HG02870 (cell line): ENCODE measurements at regions not wholly inside any gene's neighbourhood (a gene's known extent, or its start where the extent isn't known, plus 50 kb on each side); places are given as distances from the start of the nearest gene placed in this dataset.
A peak's percentile ranks its signal among the peaks of the same experiment; 100 is the strongest.
"Not testable (repeated sequence)": the region's sequence is repeated elsewhere in the genome, so short reads cannot be mapped to it uniquely, and the experiment has no call there.

Source experiments
- ATAC-seq: cut with Tn5 transposase; IDR thresholded peaks from one replicate; pipeline ENCODE4 v1.9.1; 2021; ENCODE audit warnings: mild to moderate bottlenecking, moderate library complexity; ENCODE audit not compliant: unreplicated experiment

- ATAC-seq = no peak
These were observed 1483.6 kb upstream of the SEL1L start for GRCh38 chr14:83017296-83017695.

- no peak for ATAC-seq
These were observed 1486.2 kb upstream of the SEL1L start for GRCh38 chr14:83019744-83020414.

GRCh38 chr14:83021323-83021722, 1487.7 kb upstream of the SEL1L start:
- no peak for ATAC-seq

GRCh38 chr14:83023369-83023768, 1489.7 kb upstream of the SEL1L start:
- no peak for ATAC-seq

- no peak for ATAC-seq
These were observed 1507.6 kb upstream of the SEL1L start for GRCh38 chr14:83041224-83041623.

- no peak for ATAC-seq
These were observed 1509.2 kb upstream of the SEL1L start for GRCh38 chr14:83042858-83043257.

GRCh38 chr14:83044001-83044400, 1510.3 kb upstream of the SEL1L start:
- ATAC-seq = no peak

- ATAC-seq = no peak
These were observed 1513.6 kb upstream of the SEL1L start for GRCh38 chr14:83047059-83047830.

- ATAC-seq = no peak
These were observed 1519.5 kb upstream of the SEL1L start for GRCh38 chr14:83053022-83053710.

GRCh38 chr14:83058068-83058467, 1524.4 kb upstream of the SEL1L start:
- no peak for ATAC-seq

GRCh38 chr14:83071888-83072501, 1538.3 kb upstream of the SEL1L start:
- ATAC-seq = peak; percentile 58

- no peak for ATAC-seq
These were observed 1551.5 kb upstream of the SEL1L start for GRCh38 chr14:83085136-83085535.

- no peak for ATAC-seq
These were observed 1552.1 kb upstream of the SEL1L start for GRCh38 chr14:83085725-83086124.

GRCh38 chr14:83091991-83092956, 1558.6 kb upstream of the SEL1L start:
- not testable (repeated sequence) for ATAC-seq

GRCh38 chr14:83096092-83096491, 1562.4 kb upstream of the SEL1L start:
- ATAC-seq = no peak

GRCh38 chr14:83101846-83102245, 1568.2 kb upstream of the SEL1L start:
- ATAC-seq = no peak

- ATAC-seq = no peak
These were observed 1584.4 kb upstream of the SEL1L start for GRCh38 chr14:83118029-83118428.

- ATAC-seq = no peak
These were observed 1586.5 kb upstream of the SEL1L start for GRCh38 chr14:83120187-83120586.

- ATAC-seq = no peak
These were observed 1592.4 kb upstream of the SEL1L start for GRCh38 chr14:83126076-83126475.

GRCh38 chr14:83128783-83129182, 1595.1 kb upstream of the SEL1L start:
- ATAC-seq = no peak
